Vagina (tissue), 2 donors: ENCODE measurements at regions not wholly inside any gene's neighbourhood (a gene's known extent, or its start where the extent isn't known, plus 50 kb on each side); places are given as distances from the start of the nearest gene placed in this dataset.

Experiments
- DNase-seq, 2 donors: peaks; one replicate each; pipeline ENCODE4 v3.0.0-alpha.2; 2017; ENCODE audit errors: extremely low spot score in 2 of 2
- H3K27ac ChIP-seq: fragments of 200-600 bp; sonication (generic); one replicate; pipeline ENCODE4 v1.5.1; 2019
- H3K27me3 ChIP-seq: fragments of 200-600 bp; sonication (generic); one replicate; pipeline ENCODE4 v1.5.1; 2019
- H3K36me3 ChIP-seq, 2 donors: fragments of 200-600 bp; sonication (generic); one replicate each; pipeline ENCODE4 v1.5.1; 2017 to 2019
- H3K4me1 ChIP-seq: fragments of 200-600 bp; sonication (generic); one replicate; pipeline ENCODE4 v1.5.1; 2019
- H3K4me3 ChIP-seq, 2 donors: fragments of 200-600 bp; sonication (generic); 1 replicate in 1 of 2; 2 replicates in 1 of 2; pipeline ENCODE4 v1.5.1; 2016 to 2019
- H3K9me3 ChIP-seq: fragments of 200-600 bp; sonication (generic); one replicate; pipeline ENCODE4 v1.5.1; 2019
- CTCF ChIP-seq, 3 experiments: fragments of 450-650 bp in 2 of 3; fragments of 200-600 bp in 1 of 3; sonication (generic) in 1 of 3; IDR thresholded peaks; one replicate each; pipeline ENCODE4 v1.5.1; 2017 to 2019; ENCODE audit warnings: antibody characterized with exemption in 3 of 3, mild to moderate bottlenecking in 2 of 3, moderate library complexity in 2 of 3
- POLR2A ChIP-seq, 2 donors: fragments of 450-650 bp; IDR thresholded peaks; one replicate each; pipeline ENCODE4 v1.6.1; 2017; ENCODE audit warnings: antibody characterized with exemption in 2 of 2, mild to moderate bottlenecking in 2 of 2, moderate library complexity in 2 of 2
- POLR2AphosphoS5 ChIP-seq, 2 donors: sonication (generic); formaldehyde crosslinking; IDR thresholded peaks; one replicate each; pipeline ENCODE4 v1.9.0; 2017; ENCODE audit warnings: antibody characterized with exemption in 2 of 2, mild to moderate bottlenecking in 2 of 2, low read depth in 1 of 2; ENCODE audit not compliant: insufficient read depth in 1 of 2
- intact Hi-C: fragments of 100-400 bp; cut with DNase I; formaldehyde crosslinking; loops from one replicate; pipeline ENCODE4 v1.15.1; 2023

DNA sequence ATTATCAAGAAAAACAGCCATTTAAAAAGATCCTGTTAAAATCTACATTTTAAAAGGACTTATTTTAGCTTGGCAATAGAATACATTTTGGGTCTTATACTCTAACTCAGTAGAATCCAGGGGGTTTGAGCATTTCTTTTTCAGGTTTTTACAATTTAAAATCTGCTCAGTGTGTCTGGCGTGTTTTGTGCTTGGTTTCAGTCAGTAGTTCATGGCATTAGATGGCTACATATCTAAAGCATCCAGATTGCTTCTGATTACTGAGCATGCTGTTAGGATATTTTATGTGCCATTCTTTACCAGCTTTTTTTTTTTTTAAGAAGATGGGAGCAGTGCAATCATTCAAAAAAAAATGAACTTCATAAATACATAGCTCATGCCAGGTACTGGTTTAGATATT, 566.1 kb upstream of the LARGE1 start:
- DNase-seq, result no peak
- Histone ChIP-seq H3K4me3 (no peak overlapping the region), H3K27ac (no peak overlapping the region), H3K9me3 (no peaks in the 10 kb centered on the region), H3K36me3 (no peaks in the 10 kb centered on the region), H3K4me1 (no peaks in the 10 kb centered on the region), H3K27me3 (no peaks in the 10 kb centered on the region)
- TF ChIP-seq POLR2AphosphoS5 (IDR thresholded peaks at IDR 0.05; ENCODE audit: insufficient read depth in 1 of 2, low read depth in 1 of 2), result no peak
- intact Hi-C loops, result no loop called here

GRCh38 chr22:34489861-34490260, 569.6 kb upstream of the LARGE1 start:
- Histone ChIP-seq H3K4me1 (no peaks in the 10 kb centered on the region), H3K27me3 (no peaks in the 10 kb centered on the region), H3K4me3 (no peak overlapping the region), H3K36me3 (no peaks in the 10 kb centered on the region), H3K9me3 (no peaks in the 10 kb centered on the region), H3K27ac (no peak overlapping the region)
- intact Hi-C loops, result no loop called here
- DNase-seq, result no peak
- TF ChIP-seq POLR2AphosphoS5 (IDR thresholded peaks at IDR 0.05; ENCODE audit: insufficient read depth in 1 of 2, low read depth in 1 of 2) (no peak), POLR2A (IDR thresholded peaks at IDR 0.05) (no peak), CTCF (IDR thresholded peaks at IDR 0.05) (no peak)

- intact Hi-C loops, result no loop called here
- Histone ChIP-seq H3K4me3 (no peak overlapping the region), H3K9me3 (no peaks in the 10 kb centered on the region), H3K4me1 (no peaks in the 10 kb centered on the region), H3K36me3 (no peaks in the 10 kb centered on the region), H3K27ac (no peak overlapping the region), H3K27me3 (no peaks in the 10 kb centered on the region)
- DNase-seq, result no peak
- no peak for TF ChIP-seq POLR2AphosphoS5 (IDR thresholded peaks at IDR 0.05; ENCODE audit: insufficient read depth in 1 of 2, low read depth in 1 of 2)
- no peak for TF ChIP-seq POLR2A (IDR thresholded peaks at IDR 0.05)
- TF ChIP-seq CTCF (IDR thresholded peaks at IDR 0.05), result no peak
Observed at GRCh38 chr22:34490886-34491285, 570.6 kb upstream of the LARGE1 start.

GRCh38 chr22:34493486-34493885, 572.5 kb upstream of the ISX start:
- DNase-seq, result no peak
- H3K9me3 ChIP-seq, result no peaks in the 10 kb centered on the region
- no peak for TF ChIP-seq POLR2A (IDR thresholded peaks at IDR 0.05)
- no peak for TF ChIP-seq CTCF (IDR thresholded peaks at IDR 0.05)
- no peak for TF ChIP-seq POLR2AphosphoS5 (IDR thresholded peaks at IDR 0.05; ENCODE audit: insufficient read depth in 1 of 2, low read depth in 1 of 2)
- H3K27me3 ChIP-seq, result no peaks in the 10 kb centered on the region
- H3K4me1 ChIP-seq, result no peaks in the 10 kb centered on the region
- no peak overlapping the region for H3K4me3 ChIP-seq
- no peaks in the 10 kb centered on the region for H3K36me3 ChIP-seq
- H3K27ac ChIP-seq, result no peak overlapping the region
- intact Hi-C loops, result no loop called here

DNA sequence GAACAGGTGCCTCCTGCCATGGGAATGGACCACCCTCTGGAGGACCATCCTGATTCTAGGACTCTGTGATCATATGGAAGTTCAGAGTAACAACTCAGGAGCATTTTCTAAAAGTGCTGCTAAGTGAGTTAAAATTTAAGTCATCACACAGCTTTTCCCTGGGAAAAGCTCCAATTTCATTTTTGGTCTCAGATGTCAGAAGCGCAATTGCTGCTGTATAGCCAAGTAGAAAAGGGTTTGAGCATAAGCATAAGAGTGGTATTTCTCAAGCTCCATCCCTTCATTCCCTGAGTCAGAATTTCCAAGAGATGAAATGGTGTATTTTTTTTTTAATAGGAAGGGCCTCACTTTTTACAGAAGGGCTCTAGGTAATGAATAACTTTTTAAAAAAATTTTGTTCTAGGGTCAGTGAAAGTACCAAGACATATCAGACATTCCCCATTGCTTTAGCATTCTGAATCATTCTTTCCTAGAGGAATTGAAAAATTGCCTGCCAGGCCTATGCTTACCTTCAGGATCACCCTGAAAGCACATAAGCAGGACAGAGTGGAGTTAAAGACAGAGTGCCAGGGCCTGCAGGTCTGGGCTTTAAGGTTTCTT, 564.5 kb upstream of the ISX start:
- no peak overlapping the region for H3K4me3 ChIP-seq
- TF ChIP-seq POLR2A (IDR thresholded peaks at IDR 0.05) (no peak), POLR2AphosphoS5 (IDR thresholded peaks at IDR 0.05; ENCODE audit: insufficient read depth in 1 of 2, low read depth in 1 of 2) (no peak), CTCF (IDR thresholded peaks at IDR 0.05) (no peak)
- intact Hi-C loops, result no loop called here
- no peaks in the 10 kb centered on the region for H3K9me3 ChIP-seq
- no peaks in the 10 kb centered on the region for H3K36me3 ChIP-seq
- H3K27ac ChIP-seq, result no peak overlapping the region
- no peaks in the 10 kb centered on the region for H3K27me3 ChIP-seq
- no peaks in the 10 kb centered on the region for H3K4me1 ChIP-seq
- DNase-seq, result no peak
